H1 (cell line): ENCODE measurements at regions not wholly inside any gene's neighbourhood (a gene's known extent, or its start where the extent isn't known, plus 50 kb on each side); places are given as distances from the start of the nearest gene placed in this dataset.

Experiments used
- CTCF ChIA-PET: fragments of 300-600 bp; sonication (Branson Sonifier 250); formaldehyde crosslinking; loops from one replicate; lab custom pipeline; 2021; ENCODE audit not compliant: partially characterized antibody; lab: Charles Lee
- POLR2A ChIA-PET: fragments of 300-600 bp; sonication (Branson Sonifier 250); formaldehyde crosslinking; loops from one replicate; lab custom pipeline; 2021; ENCODE audit warnings: inconsistent platforms; ENCODE audit not compliant: partially characterized antibody; lab: Charles Lee
- DNase-seq, 2 experiments: peaks; one replicate each; pipeline versions ENCODE4 v3.0.0 to v3.0.0-alpha.2; 2010 to 2022; ENCODE audit warnings: low spot score in 2 of 2, low read depth in 1 of 2, mixed read lengths in 1 of 2
- FAIRE-seq: peaks from 2 replicates; lab custom pipeline; 2011; peaks lifted over from hg19 to GRCh38; lab: Jason Lieb, UNC
- H2AFZ ChIP-seq: 2 replicates; pipeline ENCODE4 v1.8.1; 2012; ENCODE audit warnings: low read length, inconsistent platforms
- H2AK5ac ChIP-seq: 2 replicates; pipeline ENCODE4 v1.6.1; 2013; ENCODE audit warnings: low read depth, low read length
- H2BK120ac ChIP-seq: replicated peaks from 2 replicates; pipeline ENCODE3; 2013; ENCODE audit warnings: low read depth, low read length, inconsistent platforms
- H2BK12ac ChIP-seq: 2 replicates; pipeline ENCODE4 v1.6.1; 2013; ENCODE audit warnings: low read depth, low read length
- H2BK15ac ChIP-seq: 2 replicates; pipeline ENCODE4 v1.6.1; 2013; ENCODE audit warnings: low read length
- H2BK20ac ChIP-seq: 2 replicates; pipeline ENCODE4 v1.6.1; 2013; ENCODE audit warnings: low read length
- H2BK5ac ChIP-seq: 2 replicates; pipeline ENCODE4 v1.6.1; 2013; ENCODE audit warnings: low read depth, low read length
- H3K14ac ChIP-seq: 2 replicates; pipeline ENCODE4 v1.6.1; 2013; ENCODE audit warnings: inconsistent platforms; ENCODE audit not compliant: insufficient read length
- H3K18ac ChIP-seq: 2 replicates; pipeline ENCODE4 v1.6.1; 2013; ENCODE audit warnings: low read length; ENCODE audit errors: extremely low read depth
- H3K23ac ChIP-seq: 2 replicates; pipeline ENCODE4 v1.6.1; 2013; ENCODE audit warnings: inconsistent platforms; ENCODE audit not compliant: insufficient read length
- H3K23me2 ChIP-seq: 2 replicates; pipeline ENCODE4 v1.6.1; 2013; ENCODE audit warnings: low read depth, low read length
- H3K27ac ChIP-seq: 2 replicates; pipeline ENCODE4 v1.6.1; 2011; ENCODE audit warnings: low read depth, low read length, inconsistent platforms
- H3K27me3 ChIP-seq, 4 experiments: replicated peaks in 1 of 4; 1 replicate in 1 of 4; 2 replicates in 3 of 4; pipeline versions ENCODE4 v1.6.1 to v1.8.1; 2011 to 2013; ENCODE audit warnings: low read length in 3 of 4, mild to moderate bottlenecking in 3 of 4, inconsistent platforms in 2 of 4, mixed read lengths in 2 of 4, moderate library complexity in 1 of 4; ENCODE audit not compliant: control insufficient read depth in 3 of 4, insufficient read depth in 3 of 4; ENCODE audit errors: extremely low read depth in 1 of 4
- H3K36me3 ChIP-seq, 4 experiments: 2 replicates each; pipeline versions ENCODE4 v1.6.1 to v1.8.1; 2011 to 2013; ENCODE audit warnings: mild to moderate bottlenecking in 4 of 4, low read length in 3 of 4, moderate library complexity in 2 of 4, control low read depth in 1 of 4, inconsistent platforms in 1 of 4; ENCODE audit not compliant: insufficient read depth in 4 of 4, control insufficient read depth in 2 of 4
- H3K4ac ChIP-seq: replicated peaks from 2 replicates; pipeline ENCODE3; 2013; ENCODE audit warnings: low read length, low read depth, mixed read lengths, inconsistent platforms; ENCODE audit not compliant: insufficient read length
- H3K4me1 ChIP-seq, 4 experiments: replicated peaks in 1 of 4; 1 replicate in 1 of 4; 2 replicates in 3 of 4; pipeline versions ENCODE4 v1.6.1 to v1.8.1; 2011 to 2013; ENCODE audit warnings: low read length in 3 of 4, inconsistent platforms in 2 of 4, mixed read lengths in 1 of 4; ENCODE audit not compliant: insufficient read depth in 4 of 4, control insufficient read depth in 3 of 4
- H3K4me2 ChIP-seq, 2 experiments: 2 replicates each; pipeline versions ENCODE4 v1.6.1 to v1.8.1; 2011 to 2013; ENCODE audit warnings: low read depth in 2 of 2, low read length in 2 of 2, control low read depth in 1 of 2, inconsistent platforms in 1 of 2, mild to moderate bottlenecking in 1 of 2; ENCODE audit not compliant: insufficient read depth in 1 of 2
- H3K4me3 ChIP-seq, 4 experiments: fragments of 200-600, 300-600 bp in 1 of 4; sonication (generic), shearing (Covaris generic), sonication (Bioruptor Twin) in 1 of 4; 2 replicates each; pipeline versions ENCODE4 v1.5.1 to v1.8.1; 2011 to 2016; ENCODE audit warnings: low read length in 4 of 4, low read depth in 3 of 4, control low read depth in 2 of 4, inconsistent platforms in 2 of 4, mild to moderate bottlenecking in 2 of 4, mixed read lengths in 1 of 4, moderate library complexity in 1 of 4; ENCODE audit not compliant: insufficient read depth in 2 of 4; ENCODE audit errors: extremely low read depth in 1 of 4
- H3K56ac ChIP-seq: replicated peaks from 2 replicates; pipeline ENCODE3; 2013; ENCODE audit warnings: low read depth, mild to moderate bottlenecking, mixed read lengths, low read length, inconsistent platforms; ENCODE audit not compliant: insufficient read length
- H3K79me1 ChIP-seq: 2 replicates; pipeline ENCODE4 v1.6.1; 2013; ENCODE audit warnings: low read depth, low read length, control low read depth
- H3K79me2 ChIP-seq, 2 experiments: 2 replicates each; pipeline versions ENCODE4 v1.6.1 to v1.8.1; 2012 to 2013; ENCODE audit warnings: low read length in 2 of 2, mild to moderate bottlenecking in 2 of 2, inconsistent platforms in 1 of 2; ENCODE audit not compliant: insufficient read depth in 2 of 2, control insufficient read depth in 1 of 2
- H3K9ac ChIP-seq, 4 experiments: replicated peaks in 1 of 4; 1 replicate in 1 of 4; 2 replicates in 3 of 4; pipeline versions ENCODE4 v1.6.1 to v1.8.1; 2011 to 2013; ENCODE audit warnings: low read depth in 3 of 4, low read length in 3 of 4, control low read depth in 2 of 4, mild to moderate bottlenecking in 2 of 4, moderate library complexity in 2 of 4, inconsistent platforms in 1 of 4; ENCODE audit errors: extremely low read depth in 1 of 4
- H3K9me3 ChIP-seq, 2 experiments: 2 replicates each; pipeline versions ENCODE4 v1.6.1 to v1.8.1; 2012 to 2013; ENCODE audit warnings: mild to moderate bottlenecking in 2 of 2, moderate library complexity in 2 of 2, control low read depth in 1 of 2, inconsistent platforms in 1 of 2, low read depth in 1 of 2, low read length in 1 of 2, mixed read lengths in 1 of 2; ENCODE audit not compliant: insufficient read depth in 2 of 2
- H4K20me1 ChIP-seq, 2 experiments: replicated peaks in 1 of 2; 2 replicates each; pipeline versions ENCODE3 to v1.8.1; 2011 to 2013; ENCODE audit warnings: inconsistent platforms in 2 of 2, low read length in 2 of 2, mild to moderate bottlenecking in 1 of 2; ENCODE audit not compliant: insufficient read depth in 2 of 2, control insufficient read depth in 1 of 2
- H4K5ac ChIP-seq: 2 replicates; pipeline ENCODE4 v1.6.1; 2013; ENCODE audit warnings: low read length, low read depth, mixed read lengths, inconsistent platforms; ENCODE audit not compliant: insufficient read length
- H4K8ac ChIP-seq: 2 replicates; pipeline ENCODE4 v1.8.0; 2013; ENCODE audit warnings: mild to moderate bottlenecking, moderate library complexity, low read length, inconsistent platforms; ENCODE audit not compliant: insufficient read depth; ENCODE audit errors: extremely low read depth
- H4K91ac ChIP-seq: replicated peaks from 2 replicates; pipeline ENCODE3; 2013; ENCODE audit warnings: low read length, mixed read lengths, inconsistent platforms; ENCODE audit not compliant: insufficient read length
- WGBS, 2 experiments: shearing (Covaris generic) in 1 of 2; methylation state at CpG; one replicate each; pipeline versions ENCODE4 v1.1.6 to v1.1.7; 2013 to 2015; ENCODE audit warnings: low lambda C conversion rate in 2 of 2, mixed read lengths in 2 of 2, inconsistent platforms in 1 of 2, low coverage in 1 of 2, missing lambda C conversion rate in 1 of 2; ENCODE audit not compliant: insufficient replicate concordance in 2 of 2, insufficient coverage in 1 of 2, insufficient read length in 1 of 2; ENCODE audit errors: extremely low coverage in 1 of 2, missing lambda C conversion rate in 1 of 2; 5-methylcytosine and 5-hydroxymethylcytosine counted together
- TF ChIP-seq, protein P1 (sequence below): fragments of 300-600 bp; sonication (generic); IDR thresholded peaks from 2 replicates; pipeline ENCODE4 v1.7.1; 2012; ENCODE audit warnings: low read length, moderate library complexity, mild to moderate bottlenecking, inconsistent platforms; ENCODE audit not compliant: insufficient replicate concordance

DNA sequence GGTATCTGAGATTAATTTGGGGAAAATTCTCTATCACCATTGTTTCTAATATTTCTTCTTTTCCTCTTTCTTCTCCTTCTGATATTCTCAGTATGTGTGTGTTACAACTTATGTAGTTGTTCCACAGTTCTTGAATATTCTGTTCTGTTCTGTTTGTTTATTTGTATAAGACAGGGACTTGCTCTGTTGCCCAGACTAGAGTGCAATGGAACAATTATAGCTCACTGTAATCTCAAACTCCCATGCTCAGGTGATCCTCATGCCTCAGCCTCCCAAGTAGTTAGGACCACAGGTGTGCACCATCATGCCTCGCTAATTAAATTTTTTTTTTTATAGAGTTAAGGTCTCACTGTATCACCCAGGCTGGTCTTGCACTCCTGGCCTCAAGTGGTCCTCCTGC lies 145.8 kb upstream of the TUT7 start:
- H3K79me2 ChIP-seq = no peaks in the 10 kb centered on the region
- no peak overlapping the region for H2AK5ac ChIP-seq
- H4K20me1 ChIP-seq = no peaks in the 10 kb centered on the region
- no peak overlapping the region for H3K4me2 ChIP-seq
- FAIRE-seq (no peak), DNase-seq (no peak)
- H3K9ac ChIP-seq = no peak overlapping the region
- no peak overlapping the region for H4K5ac ChIP-seq
- H3K23ac ChIP-seq = no peak overlapping the region
- no peaks in the 10 kb centered on the region for H3K27me3 ChIP-seq
- no peak overlapping the region for H4K8ac ChIP-seq
- no peaks in the 10 kb centered on the region for H3K23me2 ChIP-seq
- CTCF ChIA-PET = no interaction called here
- POLR2A ChIA-PET = no interaction called here
- no peak overlapping the region for H3K27ac ChIP-seq
- no peaks in the 10 kb centered on the region for H3K36me3 ChIP-seq
- H3K14ac ChIP-seq = no peak overlapping the region
- H3K4me1 ChIP-seq = no peaks in the 10 kb centered on the region
- H2AFZ ChIP-seq = no peak overlapping the region
- no peaks in the 10 kb centered on the region for H3K79me1 ChIP-seq
- H3K56ac ChIP-seq = no peak overlapping the region
- no peak overlapping the region for H3K18ac ChIP-seq
- no peak overlapping the region for H2BK15ac ChIP-seq
- WGBS, 2 experiments = 92% methylated on average over 1 of the region's 1 CpG; no CpG with 5 or more reads in 1 of the 2 experiments
- H4K91ac ChIP-seq = no peak overlapping the region
- no peak overlapping the region for H2BK5ac ChIP-seq
- no peaks in the 10 kb centered on the region for H3K9me3 ChIP-seq
- no peak overlapping the region for H3K4ac ChIP-seq
- H3K4me3 ChIP-seq = no peak overlapping the region
- H2BK12ac ChIP-seq = no peak overlapping the region
- no peak overlapping the region for H2BK120ac ChIP-seq
- no peak overlapping the region for H2BK20ac ChIP-seq
- TF ChIP-seq, protein P1, sequence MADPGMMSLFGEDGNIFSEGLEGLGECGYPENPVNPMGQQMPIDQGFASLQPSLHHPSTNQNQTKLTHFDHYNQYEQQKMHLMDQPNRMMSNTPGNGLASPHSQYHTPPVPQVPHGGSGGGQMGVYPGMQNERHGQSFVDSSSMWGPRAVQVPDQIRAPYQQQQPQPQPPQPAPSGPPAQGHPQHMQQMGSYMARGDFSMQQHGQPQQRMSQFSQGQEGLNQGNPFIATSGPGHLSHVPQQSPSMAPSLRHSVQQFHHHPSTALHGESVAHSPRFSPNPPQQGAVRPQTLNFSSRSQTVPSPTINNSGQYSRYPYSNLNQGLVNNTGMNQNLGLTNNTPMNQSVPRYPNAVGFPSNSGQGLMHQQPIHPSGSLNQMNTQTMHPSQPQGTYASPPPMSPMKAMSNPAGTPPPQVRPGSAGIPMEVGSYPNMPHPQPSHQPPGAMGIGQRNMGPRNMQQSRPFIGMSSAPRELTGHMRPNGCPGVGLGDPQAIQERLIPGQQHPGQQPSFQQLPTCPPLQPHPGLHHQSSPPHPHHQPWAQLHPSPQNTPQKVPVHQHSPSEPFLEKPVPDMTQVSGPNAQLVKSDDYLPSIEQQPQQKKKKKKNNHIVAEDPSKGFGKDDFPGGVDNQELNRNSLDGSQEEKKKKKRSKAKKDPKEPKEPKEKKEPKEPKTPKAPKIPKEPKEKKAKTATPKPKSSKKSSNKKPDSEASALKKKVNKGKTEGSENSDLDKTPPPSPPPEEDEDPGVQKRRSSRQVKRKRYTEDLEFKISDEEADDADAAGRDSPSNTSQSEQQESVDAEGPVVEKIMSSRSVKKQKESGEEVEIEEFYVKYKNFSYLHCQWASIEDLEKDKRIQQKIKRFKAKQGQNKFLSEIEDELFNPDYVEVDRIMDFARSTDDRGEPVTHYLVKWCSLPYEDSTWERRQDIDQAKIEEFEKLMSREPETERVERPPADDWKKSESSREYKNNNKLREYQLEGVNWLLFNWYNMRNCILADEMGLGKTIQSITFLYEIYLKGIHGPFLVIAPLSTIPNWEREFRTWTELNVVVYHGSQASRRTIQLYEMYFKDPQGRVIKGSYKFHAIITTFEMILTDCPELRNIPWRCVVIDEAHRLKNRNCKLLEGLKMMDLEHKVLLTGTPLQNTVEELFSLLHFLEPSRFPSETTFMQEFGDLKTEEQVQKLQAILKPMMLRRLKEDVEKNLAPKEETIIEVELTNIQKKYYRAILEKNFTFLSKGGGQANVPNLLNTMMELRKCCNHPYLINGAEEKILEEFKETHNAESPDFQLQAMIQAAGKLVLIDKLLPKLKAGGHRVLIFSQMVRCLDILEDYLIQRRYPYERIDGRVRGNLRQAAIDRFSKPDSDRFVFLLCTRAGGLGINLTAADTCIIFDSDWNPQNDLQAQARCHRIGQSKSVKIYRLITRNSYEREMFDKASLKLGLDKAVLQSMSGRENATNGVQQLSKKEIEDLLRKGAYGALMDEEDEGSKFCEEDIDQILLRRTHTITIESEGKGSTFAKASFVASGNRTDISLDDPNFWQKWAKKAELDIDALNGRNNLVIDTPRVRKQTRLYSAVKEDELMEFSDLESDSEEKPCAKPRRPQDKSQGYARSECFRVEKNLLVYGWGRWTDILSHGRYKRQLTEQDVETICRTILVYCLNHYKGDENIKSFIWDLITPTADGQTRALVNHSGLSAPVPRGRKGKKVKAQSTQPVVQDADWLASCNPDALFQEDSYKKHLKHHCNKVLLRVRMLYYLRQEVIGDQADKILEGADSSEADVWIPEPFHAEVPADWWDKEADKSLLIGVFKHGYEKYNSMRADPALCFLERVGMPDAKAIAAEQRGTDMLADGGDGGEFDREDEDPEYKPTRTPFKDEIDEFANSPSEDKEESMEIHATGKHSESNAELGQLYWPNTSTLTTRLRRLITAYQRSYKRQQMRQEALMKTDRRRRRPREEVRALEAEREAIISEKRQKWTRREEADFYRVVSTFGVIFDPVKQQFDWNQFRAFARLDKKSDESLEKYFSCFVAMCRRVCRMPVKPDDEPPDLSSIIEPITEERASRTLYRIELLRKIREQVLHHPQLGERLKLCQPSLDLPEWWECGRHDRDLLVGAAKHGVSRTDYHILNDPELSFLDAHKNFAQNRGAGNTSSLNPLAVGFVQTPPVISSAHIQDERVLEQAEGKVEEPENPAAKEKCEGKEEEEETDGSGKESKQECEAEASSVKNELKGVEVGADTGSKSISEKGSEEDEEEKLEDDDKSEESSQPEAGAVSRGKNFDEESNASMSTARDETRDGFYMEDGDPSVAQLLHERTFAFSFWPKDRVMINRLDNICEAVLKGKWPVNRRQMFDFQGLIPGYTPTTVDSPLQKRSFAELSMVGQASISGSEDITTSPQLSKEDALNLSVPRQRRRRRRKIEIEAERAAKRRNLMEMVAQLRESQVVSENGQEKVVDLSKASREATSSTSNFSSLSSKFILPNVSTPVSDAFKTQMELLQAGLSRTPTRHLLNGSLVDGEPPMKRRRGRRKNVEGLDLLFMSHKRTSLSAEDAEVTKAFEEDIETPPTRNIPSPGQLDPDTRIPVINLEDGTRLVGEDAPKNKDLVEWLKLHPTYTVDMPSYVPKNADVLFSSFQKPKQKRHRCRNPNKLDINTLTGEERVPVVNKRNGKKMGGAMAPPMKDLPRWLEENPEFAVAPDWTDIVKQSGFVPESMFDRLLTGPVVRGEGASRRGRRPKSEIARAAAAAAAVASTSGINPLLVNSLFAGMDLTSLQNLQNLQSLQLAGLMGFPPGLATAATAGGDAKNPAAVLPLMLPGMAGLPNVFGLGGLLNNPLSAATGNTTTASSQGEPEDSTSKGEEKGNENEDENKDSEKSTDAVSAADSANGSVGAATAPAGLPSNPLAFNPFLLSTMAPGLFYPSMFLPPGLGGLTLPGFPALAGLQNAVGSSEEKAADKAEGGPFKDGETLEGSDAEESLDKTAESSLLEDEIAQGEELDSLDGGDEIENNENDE = no peak
